ENCODE measurements at regions not wholly inside any gene's neighbourhood (a gene's known extent, or its start where the extent isn't known, plus 50 kb on each side); places are given as distances from the start of the nearest gene placed in this dataset.

DNA sequence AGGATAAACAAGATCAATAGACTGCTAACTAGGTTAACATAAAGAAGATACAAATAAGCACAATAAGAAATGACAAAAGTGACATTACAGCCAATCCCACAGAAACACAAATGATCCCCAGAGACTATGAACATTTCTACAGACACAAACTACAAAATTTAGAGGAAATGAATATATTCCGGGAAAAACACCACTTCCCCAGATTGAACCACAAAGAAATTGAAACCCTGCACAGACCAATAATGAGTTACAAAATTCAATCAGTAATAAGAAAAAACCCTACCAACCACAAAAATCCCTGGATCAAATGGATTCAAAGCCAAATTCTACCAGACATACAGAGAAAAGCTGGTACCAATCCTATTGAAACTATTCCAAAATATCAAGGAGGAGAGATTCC, 232.4 kb upstream of the RBMS1 start:
- Histone ChIP-seq H3K4me3 (ENCODE audit: low read length, poor library complexity, severe bottlenecking) (no peak overlapping the region), H3K4me1 (ENCODE audit: insufficient read depth, low read length, poor library complexity, severe bottlenecking) (no peaks in the 10 kb centered on the region), H3F3A (ENCODE audit: low read depth) (no peaks in the 10 kb centered on the region), H3K9ac (ENCODE audit: low read depth, low read length, poor library complexity, severe bottlenecking) (no peak overlapping the region), H3K9me2 (replicated peaks; ENCODE audit: low read depth, low read length) (no peaks in the 10 kb centered on the region), H3K9me3 (ENCODE audit: insufficient read depth, low read depth, low read length) (no peaks in the 10 kb centered on the region), H3K36me3 (ENCODE audit: insufficient read depth, low read length) (no peaks in the 10 kb centered on the region), H3K4me2 (ENCODE audit: low read depth, low read length, poor library complexity, severe bottlenecking) (no peak overlapping the region), H3K79me2 (ENCODE audit: insufficient read depth, low read length) (no peaks in the 10 kb centered on the region), H2AFZ (ENCODE audit: low read length) (no peak overlapping the region), H3K27me3 (ENCODE audit: insufficient read depth, low read length, poor library complexity, severe bottlenecking) (no peaks in the 10 kb centered on the region), H4K20me1 (ENCODE audit: insufficient read depth, low read length, poor library complexity, severe bottlenecking) (no peaks in the 10 kb centered on the region)
- TF ChIP-seq EZH2phosphoT487 (IDR thresholded peaks at IDR 0.05; ENCODE audit: borderline replicate concordance) (no peak), CTCF (conservative IDR thresholded peaks at IDR 0.05; ENCODE audit: low read length) (no peak)

DNA sequence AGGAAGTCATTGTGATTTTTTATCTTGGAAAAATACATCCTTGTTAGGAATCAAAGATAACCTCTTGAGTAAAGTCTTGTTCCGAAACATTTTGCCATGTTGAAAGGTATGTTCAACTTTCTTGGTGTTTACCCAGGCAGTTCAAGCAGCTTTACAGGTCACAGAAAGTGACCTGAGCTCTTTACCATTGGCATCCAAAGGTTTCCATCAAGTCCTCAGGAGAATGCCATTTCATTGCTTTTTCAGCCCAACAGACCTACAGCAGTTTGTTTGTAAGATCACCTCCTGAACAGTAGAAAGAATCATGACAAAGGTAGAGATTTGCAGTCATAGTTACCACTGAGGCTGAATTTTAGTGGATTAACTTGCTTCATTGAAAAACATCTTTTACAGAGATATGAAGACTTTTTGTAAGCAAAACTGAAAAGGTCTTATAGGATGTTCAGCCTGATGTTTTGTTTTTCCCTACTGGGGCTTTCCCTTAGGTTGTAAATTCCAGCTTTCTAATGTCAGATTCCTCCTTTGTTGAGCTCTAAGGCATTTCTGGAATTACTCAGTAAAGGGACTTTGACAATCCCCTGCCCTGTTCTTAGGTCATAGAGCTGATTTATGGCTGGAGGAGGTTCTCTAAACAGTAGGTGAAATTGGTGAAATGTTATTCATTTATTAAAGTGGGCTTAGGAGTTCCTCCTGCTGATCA, 236.8 kb upstream of the RBMS1 start:
- no peaks in the 10 kb centered on the region for H3K79me2 ChIP-seq (ENCODE audit: insufficient read depth, low read length)
- no peaks in the 10 kb centered on the region for H3F3A ChIP-seq (ENCODE audit: low read depth)
- no peaks in the 10 kb centered on the region for H3K9me3 ChIP-seq (ENCODE audit: insufficient read depth, low read depth, low read length)
- no peaks in the 10 kb centered on the region for H3K27me3 ChIP-seq (ENCODE audit: insufficient read depth, low read length, poor library complexity, severe bottlenecking)
- TF ChIP-seq EZH2phosphoT487 (IDR thresholded peaks at IDR 0.05; ENCODE audit: borderline replicate concordance) (no peak), CTCF (conservative IDR thresholded peaks at IDR 0.05; ENCODE audit: low read length) (no peak)
- H3K36me3 ChIP-seq (ENCODE audit: insufficient read depth, low read length) = no peaks in the 10 kb centered on the region
- no peak overlapping the region for H3K4me3 ChIP-seq (ENCODE audit: low read length, poor library complexity, severe bottlenecking)
- no peak overlapping the region for H3K9ac ChIP-seq (ENCODE audit: low read depth, low read length, poor library complexity, severe bottlenecking)
- no peaks in the 10 kb centered on the region for H4K20me1 ChIP-seq (ENCODE audit: insufficient read depth, low read length, poor library complexity, severe bottlenecking)
- no peaks in the 10 kb centered on the region for H3K4me1 ChIP-seq (ENCODE audit: insufficient read depth, low read length, poor library complexity, severe bottlenecking)
- no peaks in the 10 kb centered on the region for H3K9me2 ChIP-seq (replicated peaks; ENCODE audit: low read depth, low read length)
- no peak overlapping the region for H2AFZ ChIP-seq (ENCODE audit: low read length)
- H3K4me2 ChIP-seq (ENCODE audit: low read depth, low read length, poor library complexity, severe bottlenecking) = no peak overlapping the region

- Histone ChIP-seq H3K9me3 (ENCODE audit: insufficient read depth, low read depth, low read length) (no peaks in the 10 kb centered on the region), H2AFZ (ENCODE audit: low read length) (no peak overlapping the region), H3K4me2 (ENCODE audit: low read depth, low read length, poor library complexity, severe bottlenecking) (no peak overlapping the region), H3K79me2 (ENCODE audit: insufficient read depth, low read length) (no peaks in the 10 kb centered on the region), H4K20me1 (ENCODE audit: insufficient read depth, low read length, poor library complexity, severe bottlenecking) (no peaks in the 10 kb centered on the region), H3K36me3 (ENCODE audit: insufficient read depth, low read length) (no peaks in the 10 kb centered on the region), H3K4me3 (ENCODE audit: low read length, poor library complexity, severe bottlenecking) (no peak overlapping the region), H3K4me1 (ENCODE audit: insufficient read depth, low read length, poor library complexity, severe bottlenecking) (peaks cover 3% of the 10 kb centered on the region), H3K9ac (ENCODE audit: low read depth, low read length, poor library complexity, severe bottlenecking) (no peak overlapping the region), H3F3A (ENCODE audit: low read depth) (no peaks in the 10 kb centered on the region), H3K27me3 (ENCODE audit: insufficient read depth, low read length, poor library complexity, severe bottlenecking) (no peaks in the 10 kb centered on the region), H3K9me2 (replicated peaks; ENCODE audit: low read depth, low read length) (no peaks in the 10 kb centered on the region)
- TF ChIP-seq EZH2phosphoT487 (IDR thresholded peaks at IDR 0.05; ENCODE audit: borderline replicate concordance) (no peak), CTCF (conservative IDR thresholded peaks at IDR 0.05; ENCODE audit: low read length) (no peak)
Observed at GRCh38 chr2:160731415-160731814, 237.8 kb upstream of the RBMS1 start.

Data from Loucy (cell line).